HG03066 (cell line): ENCODE measurements at regions not wholly inside any gene's neighbourhood (a gene's known extent, or its start where the extent isn't known, plus 50 kb on each side); places are given as distances from the start of the nearest gene placed in this dataset.

Experiments
- ATAC-seq: cut with Tn5 transposase; IDR thresholded peaks from one replicate; pipeline ENCODE4 v1.9.1; 2021; ENCODE audit warnings: low read depth; ENCODE audit not compliant: unreplicated experiment

DNA sequence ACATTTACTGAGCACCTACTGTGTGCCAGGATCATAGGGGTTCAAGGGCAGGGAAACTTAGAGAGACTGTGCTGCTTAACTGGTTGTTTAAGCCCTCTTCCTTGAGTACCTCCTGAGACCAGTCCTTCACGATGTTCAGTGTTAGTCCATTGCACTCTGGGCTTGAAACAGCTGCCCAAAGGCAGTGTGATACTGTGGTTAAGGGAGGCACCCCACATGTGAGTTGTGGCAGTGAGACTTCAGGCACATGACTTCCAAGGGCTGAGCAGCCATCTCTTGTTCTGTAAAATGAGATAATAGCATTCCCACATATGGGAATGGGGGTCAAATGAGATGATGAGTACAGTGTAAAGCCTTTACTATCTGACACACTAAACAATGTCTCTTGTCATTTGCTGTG lies 75.1 kb downstream of the LINGO1 start:
- ATAC-seq: no peak

- no peak for ATAC-seq
Measured at GRCh38 chr15:77557144-77557543, 75.6 kb downstream of the LINGO1 start.

DNA sequence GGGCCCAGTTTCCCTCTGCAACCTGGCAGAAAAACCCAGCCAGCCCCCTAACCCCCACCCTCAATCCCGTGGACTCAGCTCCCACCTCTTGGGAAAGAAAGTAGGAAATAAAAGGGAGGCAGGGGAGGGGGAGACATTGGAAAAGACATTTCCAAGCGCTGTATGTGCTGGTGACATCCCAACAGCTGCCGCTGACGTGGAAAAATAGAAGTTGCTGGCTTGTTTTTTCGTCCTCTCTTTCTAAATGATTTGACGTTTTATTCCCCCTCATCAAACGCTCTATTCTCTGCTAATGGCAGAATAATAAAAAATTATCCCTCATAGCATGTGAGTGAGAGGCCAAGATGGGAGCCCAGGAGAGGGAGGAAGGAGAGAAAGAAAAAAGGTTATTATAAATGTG lies 76.1 kb downstream of the LINGO1 start:
- ATAC-seq: no peak

- no peak for ATAC-seq
Measured at GRCh38 chr15:77555232-77555631, 77.5 kb downstream of the LINGO1 start.

- ATAC-seq: no peak
Measured at GRCh38 chr15:77554306-77555080, 78.2 kb downstream of the LINGO1 start.

GRCh38 chr15:77553695-77554094 lies 79.0 kb downstream of the LINGO1 start:
- no peak for ATAC-seq

DNA sequence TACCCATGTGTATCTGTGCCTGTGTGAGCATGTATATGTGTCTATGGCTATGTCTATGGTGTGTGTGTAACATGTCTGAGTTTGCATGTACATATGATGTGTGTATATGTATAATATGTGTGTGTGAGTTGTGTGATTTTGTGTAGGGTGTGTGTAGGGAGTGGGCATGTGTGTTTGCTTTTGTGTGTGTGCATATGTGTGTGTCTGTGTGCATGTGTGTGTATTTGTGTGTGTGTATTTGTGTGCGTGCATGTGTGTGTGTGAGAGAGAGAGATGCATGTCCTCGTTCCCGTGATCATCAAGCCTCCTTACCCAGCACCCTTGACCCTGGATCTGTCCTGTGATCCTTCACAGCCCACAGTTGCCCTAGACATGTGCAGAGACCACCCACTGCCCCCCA lies 79.5 kb downstream of the LINGO1 start:
- no peak for ATAC-seq

- no peak for ATAC-seq
Measured at GRCh38 chr15:77552066-77552465, 80.6 kb downstream of the LINGO1 start.

DNA sequence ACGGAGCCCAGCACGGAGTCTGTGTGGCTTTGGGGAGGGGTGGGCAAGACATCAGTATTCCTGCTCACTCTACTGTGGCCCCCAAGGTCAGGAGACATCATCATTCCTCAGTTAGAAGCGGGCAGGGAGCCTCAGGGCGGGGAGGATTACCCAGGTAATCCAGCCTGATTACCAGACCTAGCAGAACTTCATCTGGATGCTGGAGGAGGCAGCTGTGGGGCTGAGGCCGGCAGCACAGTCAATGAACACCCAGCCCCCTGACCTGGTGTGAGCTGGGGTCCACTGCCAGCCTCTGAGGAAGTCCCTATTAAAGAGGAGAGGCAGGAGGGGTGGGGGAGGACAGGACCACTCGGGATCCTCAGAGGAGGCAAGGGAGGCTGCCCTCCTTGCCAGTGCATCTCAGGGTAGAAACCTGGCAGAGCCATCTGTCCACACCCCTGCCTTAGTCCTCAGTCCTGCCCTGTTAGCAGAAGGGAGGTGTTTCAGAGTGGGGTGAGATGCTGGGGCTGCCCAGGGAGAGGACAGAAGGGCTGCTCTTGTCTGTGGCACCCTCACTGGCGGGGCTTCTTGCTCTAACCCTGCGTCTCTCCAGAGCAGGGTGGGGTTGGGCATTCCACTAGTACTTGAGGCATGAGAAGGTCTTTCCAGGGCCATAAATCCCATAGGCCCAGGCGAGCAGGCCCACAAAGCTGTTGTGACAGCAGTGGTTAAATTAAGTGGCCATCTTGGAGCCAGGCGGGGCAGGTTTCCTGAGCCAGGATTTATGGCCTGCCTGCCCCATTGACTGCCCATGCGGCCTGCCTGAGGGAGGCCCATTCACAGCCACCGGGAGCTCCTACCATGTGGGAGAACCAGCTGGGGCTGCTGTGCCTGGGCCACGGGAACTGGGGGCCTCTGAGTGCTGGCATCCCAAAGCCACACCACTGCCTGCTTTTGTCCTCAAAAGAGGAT lies 82.1 kb downstream of the LINGO1 start:
- no peak for ATAC-seq

DNA sequence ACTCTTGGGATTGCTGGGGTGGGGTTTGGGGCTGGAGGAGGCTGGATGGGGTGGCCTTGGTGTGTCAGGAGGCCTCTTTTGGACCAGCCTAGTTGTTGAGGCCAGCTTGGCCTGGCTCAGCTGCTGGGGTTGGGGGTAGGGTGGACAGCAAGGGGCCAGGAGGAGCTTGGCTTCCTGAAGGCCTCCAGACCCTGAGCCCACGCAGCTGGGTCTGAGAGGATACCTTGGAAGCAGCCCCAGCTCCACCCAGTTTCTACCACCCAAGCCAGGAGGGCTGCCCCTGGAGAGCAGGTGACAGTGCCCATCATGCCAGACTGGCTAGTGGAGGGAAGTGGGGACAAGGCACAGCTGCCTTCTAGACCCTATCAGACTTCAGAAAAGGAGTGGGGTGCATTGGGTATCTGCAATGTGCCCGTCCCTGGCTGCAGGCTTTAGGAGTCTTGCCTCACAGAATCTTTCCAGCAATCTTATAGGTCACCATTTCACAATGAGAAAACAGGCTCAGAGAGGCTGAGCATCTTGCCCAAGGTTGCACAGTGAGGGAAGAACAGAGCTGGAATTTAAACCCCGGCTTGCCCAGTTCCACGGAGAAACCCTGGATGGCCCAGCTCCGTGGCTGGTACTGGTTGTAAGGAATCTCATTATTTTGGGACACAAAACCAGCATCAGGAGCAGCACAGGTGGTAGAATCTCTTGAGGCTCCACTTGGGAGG lies 83.0 kb downstream of the LINGO1 start:
- ATAC-seq: no peak

DNA sequence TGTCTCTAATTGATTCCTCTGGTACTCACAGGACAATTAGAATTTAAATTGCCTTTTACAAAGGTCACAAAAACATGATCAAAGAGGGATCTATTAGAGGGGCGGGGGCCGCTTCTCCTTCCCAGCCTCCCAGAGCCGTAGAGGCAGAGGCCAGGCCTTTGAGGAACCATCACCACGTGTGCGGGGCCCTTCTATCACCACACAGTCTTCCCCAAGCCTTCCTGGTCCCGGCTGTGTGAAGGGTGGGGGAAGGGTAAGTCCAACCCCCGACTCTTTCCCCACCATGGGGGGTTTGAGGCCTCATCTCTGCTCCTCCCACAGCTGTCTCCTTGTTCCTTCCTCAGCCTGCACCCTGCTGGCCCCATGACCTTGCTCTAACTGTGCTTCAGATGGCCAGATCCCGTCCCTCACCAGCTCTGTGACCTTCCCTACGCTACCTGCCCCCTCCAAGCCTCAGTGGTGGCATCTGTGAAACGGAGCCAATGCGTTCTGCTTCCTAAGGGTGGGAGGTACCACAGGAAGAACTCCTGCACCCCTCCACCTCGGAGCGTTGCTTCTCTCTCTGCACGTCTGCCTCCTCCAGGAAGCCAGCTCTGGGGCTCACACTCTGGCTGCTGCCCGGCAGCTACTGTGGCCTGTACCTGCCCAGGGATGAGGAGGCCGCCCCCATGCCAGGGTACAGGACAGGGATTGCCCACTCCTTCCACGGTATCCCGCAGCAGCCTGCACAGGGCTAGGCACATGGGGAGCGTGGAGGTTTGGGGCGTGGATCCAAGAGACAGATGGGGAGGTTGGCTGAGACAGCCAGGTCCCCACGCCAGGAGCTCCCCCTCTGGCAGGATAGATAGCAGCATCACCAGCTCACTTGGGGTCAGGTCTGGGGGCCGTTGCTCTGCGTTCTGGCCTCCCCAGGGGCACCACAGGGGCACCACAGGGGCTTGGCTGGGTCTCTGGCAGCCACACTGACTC lies 83.8 kb downstream of the LINGO1 start:
- ATAC-seq: no peak

- no peak for ATAC-seq
Measured at GRCh38 chr15:77547801-77548588, 84.7 kb downstream of the LINGO1 start.

- ATAC-seq: no peak
Measured at GRCh38 chr15:77546870-77547269, 85.8 kb downstream of the LINGO1 start.

GRCh38 chr15:77546050-77546501 lies 86.6 kb downstream of the LINGO1 start:
- ATAC-seq: no peak

DNA sequence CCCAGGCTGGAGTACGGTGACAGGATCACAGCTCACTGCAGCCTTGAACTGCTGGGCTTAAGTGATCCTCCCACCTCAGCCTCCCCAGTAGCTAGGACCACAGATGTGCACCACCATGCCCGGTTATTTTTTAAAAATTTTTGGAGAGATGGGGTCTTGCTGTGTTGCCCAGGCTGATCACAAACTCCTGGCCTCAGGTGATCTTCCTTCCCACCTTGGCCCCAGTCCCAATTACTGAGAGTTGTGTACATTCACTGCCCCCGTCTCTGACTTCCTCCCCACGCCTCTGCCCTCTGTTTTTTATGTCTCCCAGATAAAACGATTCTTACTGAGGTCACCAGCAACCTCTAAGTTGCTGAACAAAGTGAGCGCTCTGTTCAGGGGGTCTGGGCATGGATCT lies 87.7 kb downstream of the LINGO1 start:
- no peak for ATAC-seq

DNA sequence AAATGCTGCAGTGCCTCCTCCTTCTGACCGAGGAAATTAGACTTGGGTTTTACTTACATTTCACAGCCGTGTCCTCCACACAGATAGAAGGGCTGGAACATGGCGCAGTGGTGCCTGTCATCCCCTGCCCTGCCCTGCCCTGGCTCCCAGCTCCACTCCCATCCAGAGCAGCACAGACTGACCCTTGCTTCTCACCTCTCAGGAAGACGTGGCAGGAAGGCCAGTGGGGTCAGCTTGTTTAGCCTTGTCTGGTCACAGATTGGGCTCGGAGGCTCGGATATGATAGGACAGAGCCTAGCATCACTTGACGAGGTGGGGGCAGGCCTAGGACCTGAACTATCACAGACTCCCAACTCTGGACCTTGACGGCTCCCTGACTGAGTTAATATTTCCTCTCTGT lies 88.5 kb downstream of the LINGO1 start:
- no peak for ATAC-seq

DNA sequence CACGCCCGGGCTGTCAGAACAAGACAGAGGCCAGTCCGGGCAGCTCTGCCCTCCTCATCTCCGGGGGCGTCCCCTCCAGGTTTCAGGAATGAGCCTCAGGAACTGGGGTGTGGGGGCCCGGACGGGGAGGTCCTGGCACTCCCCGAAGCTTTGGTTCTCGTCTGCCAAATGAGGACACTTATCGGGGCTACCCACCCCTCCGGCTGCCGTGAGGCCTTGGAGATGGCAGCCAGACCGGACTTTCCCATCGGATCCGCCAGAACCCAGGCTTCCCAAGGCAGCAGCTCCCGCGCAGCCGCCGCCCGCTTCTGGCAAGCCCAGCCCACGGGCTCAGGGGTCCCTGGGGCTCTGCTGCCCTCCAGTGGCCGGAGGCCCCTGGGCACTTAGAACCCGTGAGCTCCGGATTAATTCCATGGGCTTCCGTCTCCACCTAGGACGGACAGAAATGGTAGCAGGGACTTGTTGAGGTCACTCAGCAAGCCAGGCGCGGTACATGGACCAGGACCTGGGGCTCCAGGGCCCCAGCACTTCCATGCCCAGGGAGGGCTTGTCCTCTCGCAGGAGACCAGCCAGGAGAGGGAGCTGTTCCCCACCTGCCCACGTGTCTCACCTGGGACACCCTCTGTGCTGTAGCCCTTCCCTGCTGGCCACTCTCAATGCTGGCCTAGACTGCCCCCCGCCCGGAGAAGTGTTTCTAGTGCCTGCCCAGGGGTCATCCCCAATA lies 89.4 kb downstream of the LINGO1 start:
- ATAC-seq: no peak

GRCh38 chr15:77542491-77543001 lies 90.2 kb downstream of the LINGO1 start:
- ATAC-seq: no peak
